ENCODE measurements at regions not wholly inside any gene's neighbourhood (a gene's known extent, or its start where the extent isn't known, plus 50 kb on each side); places are given as distances from the start of the nearest gene placed in this dataset.

GRCh38 chr11:87972133-87972532, 203.1 kb downstream of the RAB38 start:
- Histone ChIP-seq H3K27me3 (ENCODE audit: insufficient read depth, low read length, poor library complexity, severe bottlenecking) (no peaks in the 10 kb centered on the region), H3K4me1 (ENCODE audit: insufficient read depth, low read length, poor library complexity, severe bottlenecking) (no peaks in the 10 kb centered on the region), H3K79me2 (ENCODE audit: insufficient read depth, low read length) (no peaks in the 10 kb centered on the region), H3K36me3 (ENCODE audit: insufficient read depth, low read length) (no peaks in the 10 kb centered on the region), H2AFZ (ENCODE audit: low read length) (no peak overlapping the region), H3K9ac (ENCODE audit: low read depth, low read length, poor library complexity, severe bottlenecking) (no peak overlapping the region), H3K9me3 (ENCODE audit: insufficient read depth, low read depth, low read length) (no peaks in the 10 kb centered on the region), H3K9me2 (replicated peaks; ENCODE audit: low read depth, low read length) (no peaks in the 10 kb centered on the region), H4K20me1 (ENCODE audit: insufficient read depth, low read length, poor library complexity, severe bottlenecking) (no peaks in the 10 kb centered on the region), H3K4me3 (ENCODE audit: low read length, poor library complexity, severe bottlenecking) (no peak overlapping the region), H3F3A (ENCODE audit: low read depth) (no peaks in the 10 kb centered on the region), H3K4me2 (ENCODE audit: low read depth, low read length, poor library complexity, severe bottlenecking) (no peak overlapping the region)
- TF ChIP-seq, protein P1, sequence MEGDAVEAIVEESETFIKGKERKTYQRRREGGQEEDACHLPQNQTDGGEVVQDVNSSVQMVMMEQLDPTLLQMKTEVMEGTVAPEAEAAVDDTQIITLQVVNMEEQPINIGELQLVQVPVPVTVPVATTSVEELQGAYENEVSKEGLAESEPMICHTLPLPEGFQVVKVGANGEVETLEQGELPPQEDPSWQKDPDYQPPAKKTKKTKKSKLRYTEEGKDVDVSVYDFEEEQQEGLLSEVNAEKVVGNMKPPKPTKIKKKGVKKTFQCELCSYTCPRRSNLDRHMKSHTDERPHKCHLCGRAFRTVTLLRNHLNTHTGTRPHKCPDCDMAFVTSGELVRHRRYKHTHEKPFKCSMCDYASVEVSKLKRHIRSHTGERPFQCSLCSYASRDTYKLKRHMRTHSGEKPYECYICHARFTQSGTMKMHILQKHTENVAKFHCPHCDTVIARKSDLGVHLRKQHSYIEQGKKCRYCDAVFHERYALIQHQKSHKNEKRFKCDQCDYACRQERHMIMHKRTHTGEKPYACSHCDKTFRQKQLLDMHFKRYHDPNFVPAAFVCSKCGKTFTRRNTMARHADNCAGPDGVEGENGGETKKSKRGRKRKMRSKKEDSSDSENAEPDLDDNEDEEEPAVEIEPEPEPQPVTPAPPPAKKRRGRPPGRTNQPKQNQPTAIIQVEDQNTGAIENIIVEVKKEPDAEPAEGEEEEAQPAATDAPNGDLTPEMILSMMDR (conservative IDR thresholded peaks at IDR 0.05; ENCODE audit: low read length) = no peak
- TF ChIP-seq EZH2phosphoT487 (IDR thresholded peaks at IDR 0.05; ENCODE audit: borderline replicate concordance) = no peak

DNA sequence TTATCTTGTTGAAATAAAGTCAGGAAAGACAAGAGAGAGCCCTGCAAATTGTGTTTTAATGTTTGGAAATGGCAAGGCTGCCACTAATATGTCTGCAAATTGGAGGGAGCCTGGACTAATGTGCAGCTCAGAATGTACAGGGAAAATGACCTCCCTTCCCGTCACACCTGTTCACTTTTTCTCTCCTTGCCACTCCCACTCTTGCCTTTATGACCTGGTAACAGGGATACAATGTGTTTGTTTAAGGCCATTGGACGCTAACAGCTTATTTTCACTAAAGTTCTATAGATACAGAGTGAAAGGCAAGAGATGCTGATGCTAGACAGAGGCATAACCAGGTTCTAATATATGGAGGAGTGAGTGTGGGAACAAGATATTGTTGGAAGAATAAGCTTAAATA, 203.9 kb downstream of the RAB38 start:
- Histone ChIP-seq H3K79me2 (ENCODE audit: insufficient read depth, low read length) (no peaks in the 10 kb centered on the region), H3F3A (ENCODE audit: low read depth) (no peaks in the 10 kb centered on the region), H3K4me2 (ENCODE audit: low read depth, low read length, poor library complexity, severe bottlenecking) (no peak overlapping the region), H3K4me1 (ENCODE audit: insufficient read depth, low read length, poor library complexity, severe bottlenecking) (no peaks in the 10 kb centered on the region), H2AFZ (ENCODE audit: low read length) (no peak overlapping the region), H4K20me1 (ENCODE audit: insufficient read depth, low read length, poor library complexity, severe bottlenecking) (no peaks in the 10 kb centered on the region), H3K9ac (ENCODE audit: low read depth, low read length, poor library complexity, severe bottlenecking) (no peak overlapping the region), H3K4me3 (ENCODE audit: low read length, poor library complexity, severe bottlenecking) (no peak overlapping the region), H3K9me3 (ENCODE audit: insufficient read depth, low read depth, low read length) (no peaks in the 10 kb centered on the region), H3K27me3 (ENCODE audit: insufficient read depth, low read length, poor library complexity, severe bottlenecking) (no peaks in the 10 kb centered on the region), H3K9me2 (replicated peaks; ENCODE audit: low read depth, low read length) (no peaks in the 10 kb centered on the region), H3K36me3 (ENCODE audit: insufficient read depth, low read length) (no peaks in the 10 kb centered on the region)
- no peak for TF ChIP-seq EZH2phosphoT487 (IDR thresholded peaks at IDR 0.05; ENCODE audit: borderline replicate concordance)
- TF ChIP-seq, protein P1 (conservative IDR thresholded peaks at IDR 0.05; ENCODE audit: low read length) = no peak

DNA sequence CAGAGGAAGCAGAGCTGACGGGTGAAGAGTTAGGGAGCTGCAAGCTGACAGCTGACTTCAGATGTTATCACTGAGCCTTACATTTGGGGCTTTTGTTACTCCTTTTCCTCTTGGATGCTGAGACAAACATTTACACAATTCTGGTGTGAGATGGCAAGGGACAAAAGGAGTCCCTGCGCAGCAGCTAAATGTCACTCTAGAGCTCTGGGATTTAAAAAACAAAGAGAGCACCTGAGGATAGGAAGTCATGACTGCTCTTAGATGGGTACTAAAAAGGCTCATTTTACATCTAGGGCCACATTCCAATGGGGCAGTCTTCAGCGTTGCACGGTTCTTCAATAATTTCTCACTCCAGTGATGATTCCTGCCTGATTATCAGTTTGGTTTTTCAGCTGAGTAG, 204.5 kb downstream of the RAB38 start:
- Histone ChIP-seq H3K4me2 (ENCODE audit: low read depth, low read length, poor library complexity, severe bottlenecking) (no peak overlapping the region), H3K9me2 (replicated peaks; ENCODE audit: low read depth, low read length) (no peaks in the 10 kb centered on the region), H3K9ac (ENCODE audit: low read depth, low read length, poor library complexity, severe bottlenecking) (no peak overlapping the region), H2AFZ (ENCODE audit: low read length) (no peak overlapping the region), H3K4me1 (ENCODE audit: insufficient read depth, low read length, poor library complexity, severe bottlenecking) (no peaks in the 10 kb centered on the region), H3K4me3 (ENCODE audit: low read length, poor library complexity, severe bottlenecking) (no peak overlapping the region), H3K79me2 (ENCODE audit: insufficient read depth, low read length) (no peaks in the 10 kb centered on the region), H4K20me1 (ENCODE audit: insufficient read depth, low read length, poor library complexity, severe bottlenecking) (no peaks in the 10 kb centered on the region), H3K27me3 (ENCODE audit: insufficient read depth, low read length, poor library complexity, severe bottlenecking) (no peaks in the 10 kb centered on the region), H3F3A (ENCODE audit: low read depth) (no peaks in the 10 kb centered on the region), H3K36me3 (ENCODE audit: insufficient read depth, low read length) (no peaks in the 10 kb centered on the region), H3K9me3 (ENCODE audit: insufficient read depth, low read depth, low read length) (no peaks in the 10 kb centered on the region)
- no peak for TF ChIP-seq EZH2phosphoT487 (IDR thresholded peaks at IDR 0.05; ENCODE audit: borderline replicate concordance)
- TF ChIP-seq, protein P1 (conservative IDR thresholded peaks at IDR 0.05; ENCODE audit: low read length) = no peak
